Activated CD4-positive, alpha-beta T cell treated with anti-CD3 and anti-CD28 coated beads, Interleukin-10, Interleukin-2, amounts not matched to agents 100 ng/mL and 50 ng/mL, durations not matched to agents 16 hours and 8 hours (primary cell): ENCODE measurements at regions not wholly inside any gene's neighbourhood (a gene's known extent, or its start where the extent isn't known, plus 50 kb on each side); places are given as distances from the start of the nearest gene placed in this dataset.
"Not testable (repeated sequence)": the region's sequence is repeated elsewhere in the genome, so short reads cannot be mapped to it uniquely, and the experiment has no call there.

ENCODE experiments used
- DNase-seq: peaks from one replicate; pipeline ENCODE4 v3.0.0-alpha.2; 2020

DNA sequence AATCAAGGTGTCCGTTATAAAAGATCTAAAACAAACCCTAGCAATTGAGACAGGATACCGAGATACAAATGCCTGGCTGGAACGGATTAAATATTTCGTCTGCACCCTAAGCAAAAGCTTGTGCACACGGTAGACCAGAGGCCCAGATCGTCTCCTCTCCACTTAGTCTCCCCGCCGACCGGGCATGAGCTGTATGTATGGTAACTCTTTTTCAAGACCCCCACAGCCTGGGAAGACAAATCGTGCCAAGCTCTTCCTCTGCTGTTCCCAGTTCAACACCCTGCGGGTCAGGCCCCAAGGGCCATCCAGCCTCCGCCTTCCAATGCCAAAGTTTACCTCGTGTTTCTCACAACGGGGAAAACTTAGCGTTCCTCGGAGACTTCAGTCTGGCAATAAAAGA, 285.7 kb upstream of the GALNT17 start:
- no peak for DNase-seq

- DNase-seq: no peak
Measured at GRCh38 chr7:70849580-70850235, 282.2 kb upstream of the GALNT17 start.

GRCh38 chr7:70855373-70855772, 276.6 kb upstream of the GALNT17 start:
- no peak for DNase-seq

GRCh38 chr7:70856901-70857630, 274.9 kb upstream of the GALNT17 start:
- DNase-seq: peak; percentile 59

DNA sequence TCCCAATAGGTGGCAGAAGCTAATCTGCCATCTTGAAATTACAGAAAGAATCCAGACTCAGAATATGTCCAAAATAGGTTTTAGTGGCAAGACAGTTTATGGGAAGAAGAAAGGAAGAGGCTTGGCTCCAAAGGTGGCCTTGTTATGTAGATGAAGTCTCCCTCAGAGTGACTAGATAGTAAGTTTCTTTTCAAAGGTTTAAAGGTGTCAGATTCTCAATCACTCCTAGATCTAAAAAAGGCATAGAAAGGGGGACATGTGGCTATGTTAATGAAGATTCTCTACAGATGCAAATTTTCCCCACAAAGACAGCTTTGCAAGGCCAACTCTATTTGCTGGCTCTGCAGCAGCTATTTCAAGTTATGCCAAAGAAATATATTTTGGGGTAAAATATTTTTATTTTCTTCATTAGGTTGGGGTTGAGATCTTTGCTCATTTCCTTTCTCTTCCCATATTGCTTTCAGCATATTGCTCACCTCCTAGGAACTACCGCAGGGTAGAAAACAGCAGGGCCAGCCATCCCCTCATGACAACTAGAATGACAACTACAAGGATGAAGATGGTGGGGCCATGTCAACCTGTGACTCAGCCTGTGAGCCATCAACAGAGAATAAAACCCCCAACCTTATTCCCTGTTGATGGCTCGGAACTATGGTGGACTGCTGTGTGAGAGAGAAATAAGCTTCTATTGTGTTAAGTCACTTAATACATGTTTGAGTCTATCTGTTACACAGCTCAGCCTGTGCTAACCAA, 274.0 kb upstream of the GALNT17 start:
- no peak for DNase-seq

GRCh38 chr7:70867513-70867912, 264.4 kb upstream of the GALNT17 start:
- no peak for DNase-seq

DNA sequence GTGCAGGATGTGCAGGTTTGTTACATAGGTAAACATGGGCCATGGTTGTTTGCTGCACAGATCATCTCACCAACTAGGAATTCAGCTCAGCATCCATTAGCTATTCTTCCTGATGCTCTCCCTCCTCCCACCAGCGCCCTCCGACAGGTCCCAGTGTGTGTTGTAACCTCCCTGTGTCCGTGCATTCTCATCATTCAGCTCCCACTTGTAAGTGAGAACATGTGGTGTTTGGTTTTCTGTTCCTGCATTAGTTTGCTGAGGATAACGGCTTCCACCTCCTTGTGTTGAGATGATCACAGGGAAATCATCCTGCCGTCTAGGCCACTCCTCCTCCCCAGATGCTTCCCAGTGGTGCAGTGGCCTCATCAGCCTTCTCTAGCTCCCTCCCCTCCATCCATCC, 261.6 kb upstream of the GALNT17 start:
- no peak for DNase-seq

DNA sequence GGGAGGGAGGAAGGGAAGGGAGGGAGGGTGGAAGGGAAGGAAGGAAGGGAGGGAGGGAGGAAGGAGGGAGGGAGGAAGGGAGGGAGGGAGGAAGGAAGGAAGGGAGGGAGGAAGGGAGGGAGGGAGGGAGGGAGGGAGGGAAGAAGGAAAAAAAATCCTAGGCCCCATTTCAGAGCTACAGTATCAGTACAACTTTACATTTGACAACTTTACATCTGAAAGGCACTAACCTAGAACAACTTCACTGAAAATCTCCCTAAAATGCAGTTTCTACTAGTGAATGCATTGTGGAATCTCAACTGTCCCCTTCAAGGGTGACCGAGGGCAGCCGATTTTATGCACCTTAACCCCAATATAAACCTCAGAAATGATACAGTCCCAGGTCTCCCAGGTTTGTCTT, 259.8 kb upstream of the GALNT17 start:
- DNase-seq: no peak

DNA sequence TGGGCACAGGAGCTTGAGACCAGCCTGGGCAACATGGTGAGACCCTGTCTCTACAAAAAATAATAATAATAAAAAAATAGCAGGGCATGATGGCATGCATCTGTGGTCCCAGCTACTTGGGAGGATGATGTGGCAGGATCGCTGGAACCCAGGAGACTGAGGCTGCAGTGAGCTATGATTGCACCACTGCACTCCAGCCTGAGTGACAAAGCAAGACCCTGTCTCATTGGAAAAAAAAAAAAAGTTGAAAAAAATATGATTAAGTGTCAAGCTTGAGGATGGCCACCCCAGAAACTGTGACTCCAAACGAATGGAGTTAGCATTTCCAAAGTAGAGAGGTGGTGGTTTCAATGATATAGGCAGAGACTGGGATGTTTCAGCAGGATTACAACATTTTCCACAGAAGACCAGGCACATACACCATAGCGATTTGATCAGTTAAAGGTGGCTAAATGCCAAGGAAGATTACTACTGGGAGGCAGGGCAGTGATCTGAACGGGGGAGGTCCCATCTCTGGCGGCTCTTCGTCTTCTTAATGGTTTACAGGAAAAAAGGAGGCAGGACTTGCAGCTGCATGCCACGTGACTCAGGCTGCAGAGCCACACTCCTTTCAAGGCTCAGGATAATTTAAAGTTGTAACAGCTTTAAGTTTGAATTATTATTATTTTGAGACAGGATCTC, 250.6 kb upstream of the GALNT17 start:
- no peak for DNase-seq

DNA sequence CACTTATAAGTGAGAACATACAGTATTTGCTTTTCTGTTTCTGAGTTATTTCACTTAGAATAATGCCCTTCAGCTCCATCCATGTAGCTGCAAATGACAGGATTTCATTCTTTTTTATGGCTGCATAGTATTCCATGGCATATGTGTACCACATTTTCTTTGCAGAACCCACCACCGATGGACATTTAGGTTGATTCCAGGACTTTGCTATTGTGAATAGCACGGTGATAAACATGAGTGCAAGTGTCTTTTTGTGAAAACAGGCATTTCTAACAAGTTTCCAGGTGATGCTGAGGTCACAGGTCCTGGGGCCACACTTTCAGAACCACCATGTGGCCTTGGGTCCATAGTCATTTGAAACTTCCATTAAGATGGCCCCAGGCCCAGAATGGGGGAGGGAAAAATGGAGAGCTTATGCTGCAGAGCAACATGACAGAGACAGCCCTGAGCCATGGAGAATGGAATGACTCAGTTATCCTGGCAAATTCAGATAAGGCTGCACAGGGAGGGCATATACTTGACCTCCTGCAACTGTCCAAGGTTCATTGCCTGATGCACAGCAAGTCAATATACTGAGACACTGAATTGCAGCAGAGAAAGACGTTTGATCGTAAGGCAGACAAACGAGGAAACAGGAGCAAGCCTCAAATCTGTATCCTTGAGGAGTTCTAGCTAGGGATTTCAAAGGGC, 248.0 kb upstream of the GALNT17 start:
- no peak for DNase-seq

DNA sequence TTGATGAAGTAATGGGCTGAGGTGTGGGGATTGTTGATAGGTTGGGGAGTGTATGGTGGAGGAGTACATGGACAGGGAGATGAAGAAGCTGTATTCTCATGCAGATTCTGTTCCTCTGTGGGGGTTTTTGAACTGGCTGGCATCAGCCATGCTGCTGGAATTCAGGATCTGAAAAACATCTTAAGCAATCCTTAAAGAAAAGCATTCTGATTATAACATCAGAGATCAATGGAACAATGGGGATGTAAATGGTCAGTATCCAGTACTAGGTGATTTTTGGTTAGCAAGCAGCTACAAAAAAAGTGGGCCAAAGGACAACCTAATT, 247.5 kb upstream of the GALNT17 start:
- DNase-seq: no peak

DNA sequence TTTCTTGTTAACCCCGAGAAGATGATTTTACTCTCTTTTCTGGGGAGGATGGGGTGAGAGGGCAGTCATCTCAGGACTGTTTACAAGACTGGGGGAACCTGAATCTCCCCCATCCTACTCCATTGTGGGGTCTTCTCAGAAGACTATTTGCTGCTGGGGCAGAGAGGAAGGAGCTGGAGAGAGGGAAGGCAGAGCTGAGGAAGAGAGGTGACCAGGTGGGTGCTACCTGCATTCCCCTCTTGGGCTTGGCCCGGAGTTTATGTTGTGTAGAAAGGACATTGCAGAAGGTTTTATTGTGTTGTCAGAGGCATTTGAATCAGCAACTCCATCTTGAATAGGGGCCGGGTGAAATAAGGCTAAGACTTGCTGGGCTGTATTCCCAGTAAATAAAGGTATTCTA, 247.1 kb upstream of the GALNT17 start:
- DNase-seq: no peak

DNA sequence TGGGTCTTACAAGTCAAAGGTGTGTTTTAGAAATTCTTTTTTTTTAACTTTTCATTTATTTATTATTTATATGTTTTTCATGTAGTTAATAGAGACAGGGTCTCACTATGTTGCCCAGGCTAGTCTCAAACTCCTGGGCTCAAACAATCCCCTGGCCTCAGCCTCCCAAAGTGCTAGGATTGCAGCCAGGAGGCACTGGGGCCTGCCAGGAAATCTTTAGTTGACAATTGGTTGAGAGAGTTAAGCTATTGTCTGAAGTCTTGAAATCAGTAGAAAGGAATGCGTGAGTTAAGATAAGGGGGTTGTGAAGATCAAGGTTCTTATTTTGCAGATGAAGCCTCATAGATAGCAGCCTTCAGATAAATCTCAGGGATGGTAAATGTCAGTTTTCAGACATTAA, 245.4 kb upstream of the GALNT17 start:
- DNase-seq: no peak

GRCh38 chr7:70887186-70887585, 244.8 kb upstream of the GALNT17 start:
- DNase-seq: no peak

DNA sequence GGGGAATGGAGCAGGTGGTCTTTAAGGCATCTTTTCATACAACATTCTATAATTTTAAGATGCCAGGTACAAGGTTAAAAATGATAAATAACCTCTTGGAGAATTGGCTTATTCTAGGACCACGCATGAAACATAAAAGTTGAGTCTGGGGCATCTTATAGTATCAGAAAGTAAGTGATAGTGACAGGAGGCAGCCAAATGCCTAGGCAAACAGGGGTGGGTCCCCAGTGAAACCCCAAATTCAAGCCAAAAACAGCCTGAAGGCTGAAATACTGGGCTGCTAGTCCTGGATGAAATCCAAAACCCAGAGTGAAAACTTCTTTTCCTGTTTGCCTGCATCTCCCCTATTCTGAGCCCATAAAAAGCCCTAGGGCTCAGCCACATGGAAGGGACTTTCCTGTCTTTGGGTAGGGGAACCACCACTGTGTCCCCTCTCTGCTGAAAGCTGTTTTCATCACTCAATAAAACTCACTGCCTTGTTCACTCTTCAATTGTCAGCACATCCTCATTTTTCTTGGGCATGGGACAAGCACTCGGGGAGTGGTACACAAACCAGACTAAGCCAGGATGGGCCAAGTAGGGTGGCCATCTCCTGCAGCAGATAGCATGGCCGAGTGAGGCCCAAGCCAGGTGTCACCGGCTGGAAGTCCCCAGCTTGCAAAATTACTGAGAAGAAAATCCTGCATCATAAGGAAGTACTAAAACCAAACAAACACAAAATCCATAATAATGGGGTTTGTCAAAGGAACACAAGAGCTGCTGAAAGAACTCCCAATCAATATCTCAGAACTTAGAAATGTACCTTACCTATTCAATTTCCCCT, 241.6 kb upstream of the GALNT17 start:
- no peak for DNase-seq

- no peak for DNase-seq
Measured at GRCh38 chr7:70893422-70893821, 238.5 kb upstream of the GALNT17 start.

DNA sequence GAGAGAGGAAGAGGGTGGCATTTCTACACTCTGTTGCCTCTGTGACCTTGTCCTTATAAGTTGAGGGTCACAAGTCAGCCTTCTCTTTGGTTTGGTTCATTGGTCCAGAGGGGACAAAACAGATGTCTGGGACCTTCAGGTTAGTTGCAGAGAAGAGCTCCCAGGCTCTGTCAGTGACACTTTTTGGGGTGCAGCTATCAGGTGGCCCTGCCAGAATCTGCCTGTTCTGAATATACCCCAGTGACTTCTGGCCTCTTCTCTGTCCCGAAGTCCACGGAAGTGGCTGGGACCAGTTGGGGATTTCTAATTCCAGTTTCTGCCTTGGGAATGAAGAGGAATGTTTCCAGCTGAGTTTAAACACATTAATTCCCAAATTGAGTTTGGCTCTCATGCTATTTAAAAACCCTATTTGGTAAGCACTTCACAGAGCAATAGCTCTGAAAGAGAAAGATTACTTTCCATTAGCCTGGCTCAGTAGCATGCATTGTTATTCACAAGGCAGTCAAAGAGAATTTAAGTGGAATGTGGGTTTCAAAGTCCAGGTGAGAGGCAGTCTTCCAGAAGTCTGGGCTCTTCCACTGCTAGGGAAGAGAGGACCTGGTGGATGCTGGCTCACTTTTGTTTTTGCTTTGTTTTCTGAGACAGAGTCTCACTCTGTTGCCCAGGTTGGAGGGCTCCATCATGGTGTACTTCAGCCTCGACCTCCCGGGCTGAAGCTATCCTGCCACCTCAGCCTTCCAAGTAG, 237.8 kb upstream of the GALNT17 start:
- DNase-seq: no peak

GRCh38 chr7:70894799-70895198, 237.1 kb upstream of the GALNT17 start:
- DNase-seq: no peak

DNA sequence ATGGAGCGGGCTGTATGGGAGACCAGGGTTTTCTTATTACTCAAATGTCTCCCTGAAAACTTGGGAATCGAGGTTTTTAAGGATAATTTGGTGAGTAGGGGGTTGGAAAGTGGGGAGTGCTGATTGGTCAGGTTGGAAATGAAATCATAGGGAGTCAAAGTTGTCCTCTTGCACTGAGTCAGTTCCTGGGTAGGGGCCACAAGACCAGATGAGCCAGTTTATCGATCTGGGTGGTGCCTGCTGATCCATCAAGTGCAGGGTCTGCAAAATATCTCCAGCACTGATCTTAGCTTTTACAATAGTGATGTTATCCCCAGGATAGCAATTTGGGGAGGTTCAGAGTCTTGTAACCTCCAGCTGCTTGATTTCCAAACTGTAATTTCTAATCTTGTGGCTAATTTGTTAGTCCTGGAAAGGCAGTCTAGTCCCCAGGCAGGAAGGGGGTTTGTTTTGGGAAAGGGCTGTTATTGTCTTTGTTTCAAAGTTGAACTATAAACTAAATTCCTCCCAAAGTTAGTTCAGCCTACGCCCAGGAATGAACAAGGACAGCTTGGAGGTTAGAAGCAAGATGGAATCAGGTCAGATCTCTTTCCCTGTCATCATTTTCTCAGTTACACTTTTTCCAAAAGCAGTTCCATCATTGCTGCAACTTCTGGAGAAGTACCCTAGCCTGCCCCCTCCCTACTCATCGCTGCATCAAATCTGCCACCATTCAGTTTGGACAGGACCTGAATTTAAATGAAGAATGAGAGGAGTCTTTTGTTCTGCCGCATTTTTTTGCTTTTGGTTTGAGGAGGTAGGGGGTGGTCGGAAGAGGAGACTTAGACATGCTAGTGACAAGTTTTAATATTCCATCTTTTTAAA, 236.4 kb upstream of the GALNT17 start:
- not testable (repeated sequence) for DNase-seq
